Lung (tissue), 11 donors: ENCODE measurements at regions not wholly inside any gene's neighbourhood (a gene's known extent, or its start where the extent isn't known, plus 50 kb on each side); places are given as distances from the start of the nearest gene placed in this dataset.
A peak's percentile ranks its signal among the peaks of the same experiment; 100 is the strongest.

Source experiments
- ATAC-seq: fragments of 200-7000 bp; cut with Tn5 transposase; one replicate; pipeline ENCODE4 v1.9.1; 2020; ENCODE audit warnings: moderate number of reproducible peaks; ENCODE audit not compliant: insufficient read depth, low FRiP score
- DNase-seq, 3 donors: peaks; one replicate each; pipeline ENCODE4 v3.0.0-alpha.2; 2013 to 2017
- H3K27ac ChIP-seq, 2 donors: one replicate each; pipeline ENCODE4 v1.5.1; 2013; ENCODE audit warnings: mild to moderate bottlenecking in 2 of 2, moderate library complexity in 2 of 2, control low read depth in 1 of 2, inconsistent platforms in 1 of 2, low read depth in 1 of 2, low read length in 1 of 2
- H3K27me3 ChIP-seq, 3 donors: one replicate each; pipeline ENCODE4 v1.5.1; 2013; ENCODE audit warnings: low read length in 2 of 3; ENCODE audit not compliant: control insufficient read depth in 3 of 3, insufficient read depth in 3 of 3
- H3K36me3 ChIP-seq, 4 donors: one replicate each; pipeline ENCODE4 v1.5.1; 2013; ENCODE audit warnings: low read length in 4 of 4, mild to moderate bottlenecking in 1 of 4, moderate library complexity in 1 of 4; ENCODE audit not compliant: control insufficient read depth in 4 of 4, insufficient read depth in 4 of 4
- H3K4me1 ChIP-seq, 5 donors: one replicate each; pipeline ENCODE4 v1.5.1; 2013; ENCODE audit warnings: low read length in 5 of 5, mild to moderate bottlenecking in 2 of 5, moderate library complexity in 1 of 5; ENCODE audit not compliant: control insufficient read depth in 5 of 5, insufficient read depth in 5 of 5
- H3K4me3 ChIP-seq: one replicate; pipeline ENCODE4 v1.5.1; 2013; ENCODE audit warnings: mild to moderate bottlenecking, control low read depth, moderate library complexity
- H3K9ac ChIP-seq, 2 donors: one replicate each; pipeline ENCODE4 v1.5.1; 2013; ENCODE audit warnings: low read length in 2 of 2, control low read depth in 1 of 2; ENCODE audit not compliant: insufficient read depth in 1 of 2
- H3K9me3 ChIP-seq, 4 donors: one replicate each; pipeline ENCODE4 v1.5.1; 2013; ENCODE audit warnings: low read length in 3 of 4, mild to moderate bottlenecking in 1 of 4, moderate library complexity in 1 of 4; ENCODE audit not compliant: control insufficient read depth in 4 of 4, insufficient read depth in 3 of 4
- WGBS, 2 donors: extraction: QIAGEN DNeasy Blood & Tissue Kit; methylation state at CpG; one replicate each; pipeline ENCODE4 v1.1.7; 2013; 5-methylcytosine and 5-hydroxymethylcytosine counted together
- TF ChIP-seq, protein P1 (sequence below): IDR thresholded peaks from 2 replicates; pipeline ENCODE4 v1.5.1; 2012; ENCODE audit warnings: mild to moderate bottlenecking; ENCODE audit errors: control extremely low read depth, extremely low read depth
- donor health status: control.
- donor health status: control.
- donor health status: Bipolar disorder and iron deficiency.
- donor health status: healthy.
- donor health status: DM: yes; HTN: yes; CAD: no.

DNA sequence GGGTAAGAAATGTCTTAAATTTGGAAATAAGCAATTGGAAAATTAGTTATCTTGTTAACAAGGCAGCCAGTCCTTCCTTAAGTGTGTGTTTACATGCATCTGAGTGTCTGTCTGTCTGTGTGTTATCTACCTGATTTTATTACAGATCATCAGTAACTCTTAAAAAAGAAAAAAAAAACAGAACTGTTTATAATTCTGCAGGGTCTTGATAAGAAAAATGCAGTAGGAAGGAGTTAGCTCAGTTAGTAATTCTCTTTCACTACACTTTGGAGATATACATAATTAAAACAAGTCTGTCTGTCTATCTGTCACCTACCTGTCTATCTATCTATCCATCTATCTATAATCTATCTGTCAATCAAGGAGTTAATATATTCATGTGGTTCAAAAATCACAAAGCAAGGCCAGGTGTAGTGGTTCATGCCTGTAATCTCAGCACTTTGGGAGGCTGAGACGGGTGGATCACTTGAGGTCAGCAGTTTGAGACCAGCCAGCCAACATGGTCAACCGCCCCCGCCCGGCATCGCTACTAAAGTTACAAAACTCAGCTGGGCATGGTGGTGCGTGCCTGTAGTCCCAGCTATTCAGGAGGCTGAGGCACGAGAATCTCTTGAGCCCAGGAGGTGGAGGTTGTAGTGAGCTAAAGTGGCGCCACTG, 135.5 kb upstream of the SGO1 start:
- WGBS, 2 donors: 90 to 91% methylated on average over 8 of the region's 8 CpGs
- Histone ChIP-seq H3K9ac (no peak overlapping the region), H3K9me3 (no peaks in the 10 kb centered on the region), H3K27ac (no peak overlapping the region), H3K36me3 (no peaks in the 10 kb centered on the region), H3K4me1 (peaks cover 0 to 10% (median 0%) of the 10 kb centered on the region in 5 donors), H3K4me3 (no peak overlapping the region), H3K27me3 (no peaks in the 10 kb centered on the region)
- DNase-seq (no peak), ATAC-seq (no peak)
- TF ChIP-seq, protein P1, sequence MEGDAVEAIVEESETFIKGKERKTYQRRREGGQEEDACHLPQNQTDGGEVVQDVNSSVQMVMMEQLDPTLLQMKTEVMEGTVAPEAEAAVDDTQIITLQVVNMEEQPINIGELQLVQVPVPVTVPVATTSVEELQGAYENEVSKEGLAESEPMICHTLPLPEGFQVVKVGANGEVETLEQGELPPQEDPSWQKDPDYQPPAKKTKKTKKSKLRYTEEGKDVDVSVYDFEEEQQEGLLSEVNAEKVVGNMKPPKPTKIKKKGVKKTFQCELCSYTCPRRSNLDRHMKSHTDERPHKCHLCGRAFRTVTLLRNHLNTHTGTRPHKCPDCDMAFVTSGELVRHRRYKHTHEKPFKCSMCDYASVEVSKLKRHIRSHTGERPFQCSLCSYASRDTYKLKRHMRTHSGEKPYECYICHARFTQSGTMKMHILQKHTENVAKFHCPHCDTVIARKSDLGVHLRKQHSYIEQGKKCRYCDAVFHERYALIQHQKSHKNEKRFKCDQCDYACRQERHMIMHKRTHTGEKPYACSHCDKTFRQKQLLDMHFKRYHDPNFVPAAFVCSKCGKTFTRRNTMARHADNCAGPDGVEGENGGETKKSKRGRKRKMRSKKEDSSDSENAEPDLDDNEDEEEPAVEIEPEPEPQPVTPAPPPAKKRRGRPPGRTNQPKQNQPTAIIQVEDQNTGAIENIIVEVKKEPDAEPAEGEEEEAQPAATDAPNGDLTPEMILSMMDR: no peak

DNA sequence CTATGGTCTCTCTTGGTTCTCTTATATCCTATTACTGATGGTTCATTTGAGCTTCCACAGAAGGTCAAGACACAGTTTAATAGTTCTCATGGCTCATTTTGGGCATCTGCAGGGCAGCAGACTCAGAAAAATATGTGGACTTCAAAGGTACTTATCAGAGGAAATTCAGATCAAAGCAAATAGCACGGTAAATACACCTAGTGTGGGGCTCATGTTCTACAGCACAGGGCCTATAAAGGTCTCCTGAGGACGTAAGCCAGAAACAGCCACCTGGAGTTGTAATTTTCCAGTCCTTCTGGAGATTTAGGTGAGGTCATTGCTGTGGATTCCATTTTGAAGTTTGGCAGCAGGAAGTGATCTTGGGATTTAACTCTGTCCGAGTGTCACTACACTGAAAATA, 134.5 kb upstream of the SGO1 start:
- Histone ChIP-seq H3K4me3 (no peak overlapping the region), H3K27me3 (no peaks in the 10 kb centered on the region), H3K4me1 (peaks cover 0 to 10% (median 0%) of the 10 kb centered on the region in 5 donors), H3K9me3 (no peaks in the 10 kb centered on the region), H3K36me3 (no peaks in the 10 kb centered on the region), H3K27ac (no peak overlapping the region), H3K9ac (no peak overlapping the region)
- ATAC-seq (no peak), DNase-seq (peak; percentile 19 to 68 (median 28))
- WGBS, 2 donors: 53 to 75% methylated on average over 3 of the region's 3 CpGs
- TF ChIP-seq, protein P1: no peak

DNA sequence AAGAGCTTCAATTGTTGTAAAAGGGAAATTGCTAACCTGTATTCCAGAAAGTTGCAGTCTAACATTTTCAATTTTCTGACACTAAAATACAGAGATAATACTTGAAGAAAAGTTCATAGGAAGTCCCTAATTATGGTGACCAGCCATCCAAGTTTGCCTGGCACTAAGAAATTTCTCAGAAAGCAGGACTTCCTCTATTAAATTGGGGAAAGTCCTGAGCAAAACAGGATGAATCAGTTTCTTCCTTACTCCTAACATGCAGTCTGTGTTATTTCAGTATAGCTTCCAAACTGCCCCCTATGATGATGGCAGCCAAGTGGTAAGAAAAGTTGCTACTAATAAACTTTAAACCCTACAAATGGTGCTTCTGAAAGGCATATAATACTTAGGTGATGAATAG, 133.5 kb upstream of the SGO1 start:
- Histone ChIP-seq H3K9me3 (no peaks in the 10 kb centered on the region), H3K36me3 (no peaks in the 10 kb centered on the region), H3K27me3 (no peaks in the 10 kb centered on the region), H3K4me1 (peaks cover 0 to 7% (median 0%) of the 10 kb centered on the region in 5 donors), H3K9ac (no peak overlapping the region), H3K27ac (no peak overlapping the region), H3K4me3 (no peak overlapping the region)
- ATAC-seq (no peak), DNase-seq (no peak)
- TF ChIP-seq, protein P1: no peak

DNA sequence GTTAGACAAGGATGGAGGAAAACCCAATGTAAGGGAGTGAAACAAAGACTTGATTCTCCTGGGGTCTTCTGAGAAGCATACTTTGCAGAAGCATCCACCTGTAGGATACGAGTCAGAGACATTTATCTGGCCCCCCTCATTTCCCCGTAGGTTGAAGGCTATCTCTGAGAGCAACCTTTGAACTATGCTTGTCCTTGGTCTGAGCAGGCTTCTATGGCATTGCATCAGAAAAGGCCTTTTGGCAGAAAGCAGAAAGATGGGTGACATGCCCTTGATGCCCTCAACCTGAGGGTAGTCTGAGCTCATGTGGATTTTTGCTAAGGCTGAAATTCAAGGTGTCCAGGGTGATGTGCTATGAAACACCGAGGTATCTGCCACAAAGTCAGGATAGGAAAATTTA, 131.6 kb upstream of the SGO1 start:
- no peak for ATAC-seq
- 71 to 77% methylated on average over 3 of the region's 3 CpGs for WGBS, 2 donors
- no peak overlapping the region for H3K4me3 ChIP-seq
- DNase-seq: no peak
- H3K9ac ChIP-seq: no peak overlapping the region
- TF ChIP-seq, protein P1: no peak
- no peak overlapping the region for H3K27ac ChIP-seq
- no peaks in the 10 kb centered on the region for H3K27me3 ChIP-seq
- peaks cover 0 to 7% (median 0%) of the 10 kb centered on the region in 5 donors for H3K4me1 ChIP-seq
- H3K36me3 ChIP-seq: no peaks in the 10 kb centered on the region
- H3K9me3 ChIP-seq: no peaks in the 10 kb centered on the region
